ENCODE measurements at regions not wholly inside any gene's neighbourhood (a gene's known extent, or its start where the extent isn't known, plus 50 kb on each side); places are given as distances from the start of the nearest gene placed in this dataset.

DNA sequence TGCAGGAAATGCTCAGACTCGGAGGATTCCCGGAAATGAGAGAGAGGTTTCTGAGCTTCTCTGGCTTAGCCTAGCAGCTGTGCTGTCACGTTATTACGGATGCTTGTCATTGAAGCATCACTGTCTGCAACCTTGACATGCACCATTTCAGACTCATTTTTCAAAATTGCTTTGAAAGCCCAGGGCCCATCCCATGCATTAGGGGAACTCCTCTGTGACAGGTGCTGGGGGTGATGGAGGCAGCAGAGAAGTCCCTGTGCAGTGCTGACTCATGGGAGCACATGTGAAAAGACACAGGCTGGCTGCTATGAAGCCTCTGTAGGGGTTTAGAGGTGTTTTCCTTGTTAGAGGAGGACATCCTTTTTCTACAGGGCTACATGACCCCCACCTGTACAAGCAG, 214.0 kb upstream of the MPHOSPH6 start:
- peaks cover 45% of the 10 kb centered on the region for H3K27me3 ChIP-seq (ENCODE audit: insufficient read depth, low read depth)
- intact Hi-C loops (cut with micrococcal nuclease; ENCODE audit: unreplicated experiment) = no loop called here
- H3K9me3 ChIP-seq (ENCODE audit: insufficient read depth, low read depth) = no peaks in the 10 kb centered on the region
- CTCF ChIA-PET = no interaction called here
- no peaks in the 10 kb centered on the region; the same call in 1 of the 2 replicates for H3K9me2 ChIP-seq (ENCODE audit: insufficient read depth)
- no peaks in the 10 kb centered on the region for H3K36me3 ChIP-seq (ENCODE audit: low read depth)
- H4K20me1 ChIP-seq (ENCODE audit: insufficient read depth) = no peaks in the 10 kb centered on the region
- H3F3A ChIP-seq (ENCODE audit: insufficient read depth, low read depth) = no peaks in the 10 kb centered on the region
- no peak overlapping the region for H3K4me3 ChIP-seq
- POLR2A ChIA-PET (ENCODE audit: unreplicated experiment) = no interaction called here
- no peaks in the 10 kb centered on the region for H3K4me1 ChIP-seq (replicated peaks; ENCODE audit: insufficient read depth)
- no peak overlapping the region for H2AFZ ChIP-seq
- no peak for DNase-seq
- H3K27ac ChIP-seq = no peak overlapping the region
- BruUV-seq (replicated peaks) = no TSS peak
- no peak overlapping the region for H3K4me2 ChIP-seq
- no peak for TF ChIP-seq EZH2 (IDR thresholded peaks at IDR 0.05; ENCODE audit: low read depth)
- TF ChIP-seq, protein P1, sequence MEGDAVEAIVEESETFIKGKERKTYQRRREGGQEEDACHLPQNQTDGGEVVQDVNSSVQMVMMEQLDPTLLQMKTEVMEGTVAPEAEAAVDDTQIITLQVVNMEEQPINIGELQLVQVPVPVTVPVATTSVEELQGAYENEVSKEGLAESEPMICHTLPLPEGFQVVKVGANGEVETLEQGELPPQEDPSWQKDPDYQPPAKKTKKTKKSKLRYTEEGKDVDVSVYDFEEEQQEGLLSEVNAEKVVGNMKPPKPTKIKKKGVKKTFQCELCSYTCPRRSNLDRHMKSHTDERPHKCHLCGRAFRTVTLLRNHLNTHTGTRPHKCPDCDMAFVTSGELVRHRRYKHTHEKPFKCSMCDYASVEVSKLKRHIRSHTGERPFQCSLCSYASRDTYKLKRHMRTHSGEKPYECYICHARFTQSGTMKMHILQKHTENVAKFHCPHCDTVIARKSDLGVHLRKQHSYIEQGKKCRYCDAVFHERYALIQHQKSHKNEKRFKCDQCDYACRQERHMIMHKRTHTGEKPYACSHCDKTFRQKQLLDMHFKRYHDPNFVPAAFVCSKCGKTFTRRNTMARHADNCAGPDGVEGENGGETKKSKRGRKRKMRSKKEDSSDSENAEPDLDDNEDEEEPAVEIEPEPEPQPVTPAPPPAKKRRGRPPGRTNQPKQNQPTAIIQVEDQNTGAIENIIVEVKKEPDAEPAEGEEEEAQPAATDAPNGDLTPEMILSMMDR (conservative IDR thresholded peaks at IDR 0.05) = no peak
- H3K79me2 ChIP-seq (ENCODE audit: low read depth) = no peaks in the 10 kb centered on the region

DNA sequence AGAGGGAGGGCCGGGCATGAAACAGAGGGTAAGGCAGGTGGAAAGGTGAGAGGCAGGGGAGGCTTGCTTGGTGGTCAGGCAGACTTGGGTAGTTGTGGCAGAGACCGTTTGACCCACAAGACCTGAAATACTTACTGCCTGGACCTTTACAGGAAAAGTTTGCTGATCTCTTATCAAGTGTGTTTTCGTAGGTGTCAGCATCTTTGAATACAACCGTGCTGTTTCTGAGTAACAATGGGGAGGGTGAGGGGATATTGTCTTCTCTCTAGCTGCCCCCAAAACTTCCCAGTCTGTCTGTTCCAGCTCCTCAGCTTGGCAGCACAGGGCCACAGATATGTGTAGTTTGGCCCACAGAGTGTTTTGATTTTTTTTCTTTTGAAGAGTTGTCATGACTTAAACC, 212.5 kb upstream of the MPHOSPH6 start:
- H3K4me3 ChIP-seq = no peak overlapping the region
- H3F3A ChIP-seq (ENCODE audit: insufficient read depth, low read depth) = no peaks in the 10 kb centered on the region
- no peaks in the 10 kb centered on the region for H3K4me1 ChIP-seq (replicated peaks; ENCODE audit: insufficient read depth)
- intact Hi-C loops (cut with micrococcal nuclease; ENCODE audit: unreplicated experiment) = no loop called here
- no TSS peak for BruUV-seq (replicated peaks)
- ChIA-PET CTCF (no interaction called here), POLR2A (ENCODE audit: unreplicated experiment) (no interaction called here)
- H3K36me3 ChIP-seq (ENCODE audit: low read depth) = no peaks in the 10 kb centered on the region
- no peak overlapping the region for H3K4me2 ChIP-seq
- no peak overlapping the region for H3K27ac ChIP-seq
- H2AFZ ChIP-seq = no peak overlapping the region
- DNase-seq = no peak
- H3K9me2 ChIP-seq (ENCODE audit: insufficient read depth) = no peaks in the 10 kb centered on the region
- H3K27me3 ChIP-seq (ENCODE audit: insufficient read depth, low read depth) = peaks cover 46% of the 10 kb centered on the region
- H3K9me3 ChIP-seq (ENCODE audit: insufficient read depth, low read depth) = no peaks in the 10 kb centered on the region
- no peaks in the 10 kb centered on the region for H4K20me1 ChIP-seq (ENCODE audit: insufficient read depth)
- no peak for TF ChIP-seq EZH2 (IDR thresholded peaks at IDR 0.05; ENCODE audit: low read depth)
- TF ChIP-seq, protein P1 (conservative IDR thresholded peaks at IDR 0.05) = no peak
- H3K79me2 ChIP-seq (ENCODE audit: low read depth) = no peaks in the 10 kb centered on the region

DNA sequence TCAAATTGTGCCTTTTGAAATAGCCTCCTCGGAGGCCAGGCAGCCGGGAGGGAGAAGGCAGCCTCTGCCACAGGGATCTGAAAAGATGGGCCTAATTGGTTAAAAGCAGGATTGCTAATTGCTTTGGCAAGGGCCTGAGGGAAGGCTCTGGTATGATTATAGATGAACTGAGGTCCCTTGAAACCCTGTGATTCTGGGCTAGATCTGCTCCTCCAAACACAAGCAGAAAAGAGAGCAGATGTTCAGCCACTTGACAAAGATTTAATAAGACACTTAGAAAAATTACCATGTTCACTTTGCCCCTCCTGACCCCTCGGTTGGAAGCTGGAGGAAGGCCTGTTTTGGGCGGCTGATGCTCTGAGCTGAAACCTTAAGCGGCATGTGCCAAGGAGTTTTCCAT, 209.5 kb upstream of the MPHOSPH6 start:
- no peak for TF ChIP-seq EZH2 (IDR thresholded peaks at IDR 0.05; ENCODE audit: low read depth)
- TF ChIP-seq, protein P1 (conservative IDR thresholded peaks at IDR 0.05) = no peak

More for the DNA sequence above, 209.5 kb upstream of the MPHOSPH6 start:
- no peak overlapping the region for H3K27ac ChIP-seq
- no TSS peak for BruUV-seq (replicated peaks)
- H3K36me3 ChIP-seq (ENCODE audit: low read depth) = no peaks in the 10 kb centered on the region
- POLR2A ChIA-PET (ENCODE audit: unreplicated experiment) = no interaction called here
- intact Hi-C loops (cut with micrococcal nuclease; ENCODE audit: unreplicated experiment) = no loop called here
- peaks cover 43% of the 10 kb centered on the region for H3K27me3 ChIP-seq (ENCODE audit: insufficient read depth, low read depth)
- no peak overlapping the region for H3K4me2 ChIP-seq
- no peaks in the 10 kb centered on the region for H4K20me1 ChIP-seq (ENCODE audit: insufficient read depth)
- no peaks in the 10 kb centered on the region for H3F3A ChIP-seq (ENCODE audit: insufficient read depth, low read depth)
- H3K9me2 ChIP-seq (ENCODE audit: insufficient read depth) = no peaks in the 10 kb centered on the region
- H3K4me1 ChIP-seq (replicated peaks; ENCODE audit: insufficient read depth) = no peaks in the 10 kb centered on the region
- H3K79me2 ChIP-seq (ENCODE audit: low read depth) = no peaks in the 10 kb centered on the region
- no peak for DNase-seq
- CTCF ChIA-PET = no interaction called here
- no peak overlapping the region for H2AFZ ChIP-seq
- no peak overlapping the region for H3K4me3 ChIP-seq
- no peaks in the 10 kb centered on the region for H3K9me3 ChIP-seq (ENCODE audit: insufficient read depth, low read depth)

Measured in PC-9 (cell line).